Nephron progenitor cell (in vitro differentiated cells): ENCODE measurements at regions not wholly inside any gene's neighbourhood (a gene's known extent, or its start where the extent isn't known, plus 50 kb on each side); places are given as distances from the start of the nearest gene placed in this dataset.
"Not testable (repeated sequence)": the region's sequence is repeated elsewhere in the genome, so short reads cannot be mapped to it uniquely, and the experiment has no call there.

Source experiments
- DNase-seq: peaks from one replicate; pipeline ENCODE4 v3.0.0; 2021
- H3K27ac Mint-ChIP-seq: 2 replicates; pipeline ENCODE4 v1.8.0; 2021; ENCODE audit warnings: mild to moderate bottlenecking, moderate library complexity, mixed read lengths
- H3K27me3 Mint-ChIP-seq: 2 replicates; pipeline ENCODE4 v1.8.0; 2021; ENCODE audit warnings: mild to moderate bottlenecking, low read depth, mixed read lengths; ENCODE audit not compliant: poor library complexity
- H3K36me3 Mint-ChIP-seq: 2 replicates; pipeline ENCODE4 v1.8.0; 2021; ENCODE audit warnings: low read depth, mixed read lengths
- H3K4me1 Mint-ChIP-seq: 2 replicates; pipeline ENCODE4 v1.8.0; 2021; ENCODE audit warnings: mixed read lengths
- H3K4me3 Mint-ChIP-seq: 2 replicates; pipeline ENCODE4 v1.8.0; 2021; ENCODE audit warnings: mild to moderate bottlenecking, moderate library complexity, mixed read lengths
- H3K9me3 Mint-ChIP-seq: 2 replicates; pipeline ENCODE4 v1.8.0; 2021; ENCODE audit warnings: mild to moderate bottlenecking, moderate library complexity, mixed read lengths
- TF ChIP-seq, protein P1 (sequence below): fragments of 200-600 bp; sonication (generic); IDR thresholded peaks from 2 replicates; pipeline ENCODE4 v1.5.0; 2021; ENCODE audit warnings: antibody characterized with exemption

GRCh38 chr6:14552891-14553290, 435.3 kb downstream of the CD83 start:
- H3K9me3 Mint-ChIP-seq = peaks cover 6% of the 10 kb centered on the region
- H3K27me3 Mint-ChIP-seq = peaks cover 8% of the 10 kb centered on the region
- H3K4me3 Mint-ChIP-seq = no peak overlapping the region
- no peak overlapping the region for H3K27ac Mint-ChIP-seq
- no peaks in the 10 kb centered on the region for H3K36me3 Mint-ChIP-seq
- H3K4me1 Mint-ChIP-seq = peaks cover 18% of the 10 kb centered on the region
- DNase-seq = no peak
- TF ChIP-seq, protein P1, sequence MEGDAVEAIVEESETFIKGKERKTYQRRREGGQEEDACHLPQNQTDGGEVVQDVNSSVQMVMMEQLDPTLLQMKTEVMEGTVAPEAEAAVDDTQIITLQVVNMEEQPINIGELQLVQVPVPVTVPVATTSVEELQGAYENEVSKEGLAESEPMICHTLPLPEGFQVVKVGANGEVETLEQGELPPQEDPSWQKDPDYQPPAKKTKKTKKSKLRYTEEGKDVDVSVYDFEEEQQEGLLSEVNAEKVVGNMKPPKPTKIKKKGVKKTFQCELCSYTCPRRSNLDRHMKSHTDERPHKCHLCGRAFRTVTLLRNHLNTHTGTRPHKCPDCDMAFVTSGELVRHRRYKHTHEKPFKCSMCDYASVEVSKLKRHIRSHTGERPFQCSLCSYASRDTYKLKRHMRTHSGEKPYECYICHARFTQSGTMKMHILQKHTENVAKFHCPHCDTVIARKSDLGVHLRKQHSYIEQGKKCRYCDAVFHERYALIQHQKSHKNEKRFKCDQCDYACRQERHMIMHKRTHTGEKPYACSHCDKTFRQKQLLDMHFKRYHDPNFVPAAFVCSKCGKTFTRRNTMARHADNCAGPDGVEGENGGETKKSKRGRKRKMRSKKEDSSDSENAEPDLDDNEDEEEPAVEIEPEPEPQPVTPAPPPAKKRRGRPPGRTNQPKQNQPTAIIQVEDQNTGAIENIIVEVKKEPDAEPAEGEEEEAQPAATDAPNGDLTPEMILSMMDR = no peak

GRCh38 chr6:14553515-14553914, 435.9 kb downstream of the CD83 start:
- no peak overlapping the region for H3K27ac Mint-ChIP-seq
- H3K9me3 Mint-ChIP-seq = peaks cover 6% of the 10 kb centered on the region
- peaks cover 18% of the 10 kb centered on the region for H3K4me1 Mint-ChIP-seq
- H3K36me3 Mint-ChIP-seq = no peaks in the 10 kb centered on the region
- H3K4me3 Mint-ChIP-seq = no peak overlapping the region
- DNase-seq = no peak
- H3K27me3 Mint-ChIP-seq = peaks cover 8% of the 10 kb centered on the region
- TF ChIP-seq, protein P1 = no peak

DNA sequence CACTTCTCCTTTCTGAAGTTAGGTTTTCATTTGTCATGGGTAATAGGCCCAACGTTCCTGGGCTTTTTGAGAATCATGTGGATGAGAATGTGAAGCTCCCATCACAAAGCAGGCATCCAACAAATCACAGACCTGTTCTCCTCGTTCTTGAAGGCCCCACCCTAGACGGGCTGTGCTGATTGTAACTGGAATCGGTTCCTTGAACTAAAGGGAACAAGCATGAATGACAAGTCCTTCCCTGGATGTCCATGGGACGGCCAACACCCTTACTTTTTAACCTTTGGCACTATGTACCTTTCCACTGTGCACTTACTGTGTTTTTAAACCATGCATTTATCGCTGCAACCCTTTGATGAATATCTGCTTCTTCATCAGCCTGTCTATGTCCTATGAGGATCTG, 438.2 kb downstream of the CD83 start:
- Mint-ChIP-seq H3K4me1 (peaks cover 5% of the 10 kb centered on the region), H3K36me3 (no peaks in the 10 kb centered on the region), H3K9me3 (peaks cover 8% of the 10 kb centered on the region), H3K27ac (no peak overlapping the region), H3K4me3 (no peak overlapping the region), H3K27me3 (peaks cover 8% of the 10 kb centered on the region)
- DNase-seq = no peak
- TF ChIP-seq, protein P1 = no peak

GRCh38 chr6:14559746-14560536, 442.4 kb downstream of the CD83 start:
- peaks cover 8% of the 10 kb centered on the region for H3K27me3 Mint-ChIP-seq
- no peak for DNase-seq
- no peak overlapping the region for H3K27ac Mint-ChIP-seq
- TF ChIP-seq, protein P1 = no peak
- peaks cover 5% of the 10 kb centered on the region for H3K4me1 Mint-ChIP-seq
- no peaks in the 10 kb centered on the region for H3K36me3 Mint-ChIP-seq
- no peak overlapping the region for H3K4me3 Mint-ChIP-seq
- peaks cover 21% of the 10 kb centered on the region for H3K9me3 Mint-ChIP-seq

DNA sequence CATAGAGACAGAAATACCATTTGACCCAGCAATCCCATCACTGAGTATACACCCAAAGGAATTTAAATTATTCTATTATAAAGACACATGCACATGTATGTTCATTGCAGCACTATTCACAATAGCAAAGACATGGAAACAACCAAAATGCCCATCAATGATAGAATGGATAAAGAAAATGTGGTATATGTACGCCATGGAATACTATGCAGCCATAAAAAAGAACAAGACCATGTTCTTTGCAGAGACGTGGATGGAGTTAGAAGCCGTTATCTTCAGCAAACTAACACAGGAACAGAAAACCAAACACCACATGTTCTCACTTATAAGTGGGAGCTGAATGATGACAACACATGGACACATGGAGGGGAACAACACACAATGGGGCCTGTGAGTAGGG, 444.0 kb downstream of the CD83 start:
- peaks cover 21% of the 10 kb centered on the region for H3K9me3 Mint-ChIP-seq
- H3K4me3 Mint-ChIP-seq, DNase-seq, H3K27me3 Mint-ChIP-seq, H3K4me1 Mint-ChIP-seq, H3K27ac Mint-ChIP-seq, H3K36me3 Mint-ChIP-seq: not testable (repeated sequence)

GRCh38 chr6:14567842-14568241, 450.3 kb downstream of the CD83 start:
- Mint-ChIP-seq H3K9me3 (peaks cover 9% of the 10 kb centered on the region), H3K4me3 (no peak overlapping the region), H3K4me1 (no peaks in the 10 kb centered on the region), H3K36me3 (no peaks in the 10 kb centered on the region), H3K27me3 (peaks cover 10% of the 10 kb centered on the region), H3K27ac (no peak overlapping the region)
- TF ChIP-seq, protein P1 = no peak
- DNase-seq = no peak
